Forelimb muscle (tissue), 1 donor: ENCODE measurements at regions not wholly inside any gene's neighbourhood (a gene's known extent, or its start where the extent isn't known, plus 50 kb on each side); places are given as distances from the start of the nearest gene placed in this dataset.

Experiments used
- DNase-seq: peaks from one replicate; pipeline ENCODE4 v3.0.0-alpha.2; 2013; ENCODE audit warnings: low read depth

GRCh38 chr11:32002311-32002710 is 88.6 kb upstream of the RCN1 start:
- DNase-seq = no peak

- DNase-seq = no peak
Measured at GRCh38 chr11:31997955-31998354, 92.9 kb upstream of the RCN1 start.

GRCh38 chr11:31996159-31996881 is 94.6 kb upstream of the RCN1 start:
- DNase-seq = no peak

- no peak for DNase-seq
Measured at GRCh38 chr11:31995525-31996094, 95.3 kb upstream of the RCN1 start.

GRCh38 chr11:31995032-31995431 is 95.8 kb upstream of the RCN1 start:
- DNase-seq = no peak

GRCh38 chr11:31987118-31988005 is 103.5 kb upstream of the RCN1 start:
- DNase-seq = no peak

GRCh38 chr11:31986201-31986889 is 104.5 kb upstream of the RCN1 start:
- DNase-seq = no peak

- no peak for DNase-seq
Measured at GRCh38 chr11:31981457-31981856, 109.4 kb upstream of the RCN1 start.

- no peak for DNase-seq
Measured at GRCh38 chr11:31977343-31977742, 113.5 kb upstream of the RCN1 start.

GRCh38 chr11:31974366-31975136 is 116.3 kb upstream of the RCN1 start:
- DNase-seq = no peak

- DNase-seq = no peak
Measured at GRCh38 chr11:31973172-31973571, 117.7 kb upstream of the RCN1 start.

- no peak for DNase-seq
Measured at GRCh38 chr11:31972623-31973022, 118.3 kb upstream of the RCN1 start.

GRCh38 chr11:31969359-31969702 is 121.5 kb upstream of the RCN1 start:
- no peak for DNase-seq

GRCh38 chr11:31968461-31969358 is 122.2 kb upstream of the RCN1 start:
- no peak for DNase-seq

GRCh38 chr11:31967404-31968130 is 123.3 kb upstream of the RCN1 start:
- no peak for DNase-seq

- DNase-seq = no peak
Measured at GRCh38 chr11:31966846-31967245, 124.0 kb upstream of the RCN1 start.

GRCh38 chr11:31964181-31964580 is 126.7 kb upstream of the RCN1 start:
- DNase-seq = no peak

GRCh38 chr11:31960126-31960525 is 130.7 kb upstream of the RCN1 start:
- no peak for DNase-seq

- no peak for DNase-seq
Measured at GRCh38 chr11:31959716-31960115, 131.2 kb upstream of the RCN1 start.
